ENCODE measurements at regions not wholly inside any gene's neighbourhood (a gene's known extent, or its start where the extent isn't known, plus 50 kb on each side); places are given as distances from the start of the nearest gene placed in this dataset.

DNA sequence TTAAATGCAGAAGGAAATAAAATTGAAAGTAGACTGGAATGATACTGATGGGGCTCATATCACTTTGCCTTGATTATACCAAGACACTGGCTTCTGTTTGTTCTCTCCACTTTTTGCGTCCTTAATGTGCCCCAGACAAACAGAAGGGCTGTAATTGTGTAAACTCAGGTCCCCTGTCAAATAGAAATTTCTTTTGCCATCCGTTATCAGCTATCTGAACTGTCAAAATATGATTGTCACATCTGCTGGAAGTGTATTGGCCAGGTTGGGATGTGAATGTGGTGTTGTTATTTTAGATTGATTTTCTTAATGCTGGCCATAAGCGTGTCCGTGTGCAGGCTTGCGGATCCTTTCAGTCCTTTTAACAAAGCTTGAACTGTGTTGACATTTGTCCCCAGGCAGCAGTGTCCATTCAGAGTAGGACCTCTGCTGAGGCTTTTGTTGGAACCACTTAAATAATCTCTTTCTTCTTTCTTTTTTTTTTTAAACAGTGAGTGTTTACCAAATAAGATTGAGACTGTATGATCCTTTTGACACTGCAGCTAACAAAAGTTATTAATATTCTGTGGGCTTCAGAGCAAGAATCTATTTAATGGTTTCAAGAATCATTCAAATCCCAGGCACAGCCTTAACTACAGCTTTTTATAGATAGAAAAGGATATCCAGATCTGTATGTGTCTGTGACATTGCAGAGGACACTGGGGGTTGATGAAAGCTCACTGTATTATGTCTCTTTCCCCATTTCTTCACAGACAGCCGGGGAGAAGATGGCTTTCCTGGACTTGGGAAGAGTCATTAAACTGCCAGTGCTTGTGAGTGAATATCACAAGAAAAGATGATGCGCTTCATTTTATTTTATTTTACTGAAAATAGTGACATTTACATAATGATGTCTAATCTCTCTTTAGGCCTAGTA lies 171.7 kb downstream of the ZNF608 start:
- TF ChIP-seq, protein P1, sequence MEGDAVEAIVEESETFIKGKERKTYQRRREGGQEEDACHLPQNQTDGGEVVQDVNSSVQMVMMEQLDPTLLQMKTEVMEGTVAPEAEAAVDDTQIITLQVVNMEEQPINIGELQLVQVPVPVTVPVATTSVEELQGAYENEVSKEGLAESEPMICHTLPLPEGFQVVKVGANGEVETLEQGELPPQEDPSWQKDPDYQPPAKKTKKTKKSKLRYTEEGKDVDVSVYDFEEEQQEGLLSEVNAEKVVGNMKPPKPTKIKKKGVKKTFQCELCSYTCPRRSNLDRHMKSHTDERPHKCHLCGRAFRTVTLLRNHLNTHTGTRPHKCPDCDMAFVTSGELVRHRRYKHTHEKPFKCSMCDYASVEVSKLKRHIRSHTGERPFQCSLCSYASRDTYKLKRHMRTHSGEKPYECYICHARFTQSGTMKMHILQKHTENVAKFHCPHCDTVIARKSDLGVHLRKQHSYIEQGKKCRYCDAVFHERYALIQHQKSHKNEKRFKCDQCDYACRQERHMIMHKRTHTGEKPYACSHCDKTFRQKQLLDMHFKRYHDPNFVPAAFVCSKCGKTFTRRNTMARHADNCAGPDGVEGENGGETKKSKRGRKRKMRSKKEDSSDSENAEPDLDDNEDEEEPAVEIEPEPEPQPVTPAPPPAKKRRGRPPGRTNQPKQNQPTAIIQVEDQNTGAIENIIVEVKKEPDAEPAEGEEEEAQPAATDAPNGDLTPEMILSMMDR (IDR thresholded peaks at IDR 0.05; ENCODE audit: extremely low read depth in 1 of 2, insufficient read depth in 1 of 2, low read depth in 1 of 2, low read length in 2 of 2): no peak
- TF ChIP-seq POLR2AphosphoS5 (IDR thresholded peaks at IDR 0.05; ENCODE audit: insufficient read depth, low read depth, low read length) (no peak), POLR2A (IDR thresholded peaks at IDR 0.05; ENCODE audit: low read depth, low read length) (no peak), EZH2 (IDR thresholded peaks at IDR 0.05; ENCODE audit: borderline replicate concordance, low read depth, low read length, severe bottlenecking) (no peak)

Measured in endothelial cell of umbilical vein (primary cell).